ENCODE measurements at regions not wholly inside any gene's neighbourhood (a gene's known extent, or its start where the extent isn't known, plus 50 kb on each side); places are given as distances from the start of the nearest gene placed in this dataset.

DNA sequence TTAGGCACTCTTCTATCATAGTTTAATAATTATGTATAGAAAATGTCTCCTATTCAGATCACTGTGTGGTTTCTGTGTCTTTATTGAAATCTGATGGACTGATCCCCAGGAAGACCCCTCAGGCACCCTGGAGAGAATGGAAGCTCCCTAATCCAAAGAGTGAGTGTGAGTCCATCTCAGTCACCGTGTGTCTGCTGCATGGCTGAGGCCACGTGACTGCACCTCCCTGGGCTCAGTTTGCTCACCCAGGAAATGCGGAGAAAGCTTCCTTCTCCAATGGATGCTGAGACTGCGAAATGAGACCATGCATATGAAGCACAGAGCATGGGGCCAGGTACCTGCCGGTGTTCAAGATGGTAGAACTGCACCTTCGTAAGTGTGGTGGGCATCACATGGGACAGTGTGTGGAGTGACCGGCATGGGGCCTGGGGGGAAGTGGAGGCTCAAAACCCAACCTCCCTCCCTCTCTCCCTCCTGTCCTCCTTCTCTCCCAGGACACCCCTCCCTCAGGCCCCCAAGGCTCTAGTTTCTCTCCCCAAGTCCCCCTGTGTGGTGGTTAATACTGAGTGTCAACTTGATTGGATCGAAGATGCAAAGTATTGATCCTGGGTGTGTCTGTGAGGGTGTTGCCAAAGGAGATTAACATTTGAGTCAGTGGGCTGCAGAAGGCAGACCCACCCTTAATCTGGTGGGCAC is 557.5 kb downstream of the PTPRU start:
- TF ChIP-seq MAX (IDR thresholded peaks at IDR 0.05; ENCODE audit: low read depth, low read length) (no peak), POLR2A (IDR thresholded peaks at IDR 0.05; ENCODE audit: extremely low read depth, insufficient read length) (no peak), MYC (IDR thresholded peaks at IDR 0.05; ENCODE audit: low read depth, low read length) (no peak)
- TF ChIP-seq, protein P1, sequence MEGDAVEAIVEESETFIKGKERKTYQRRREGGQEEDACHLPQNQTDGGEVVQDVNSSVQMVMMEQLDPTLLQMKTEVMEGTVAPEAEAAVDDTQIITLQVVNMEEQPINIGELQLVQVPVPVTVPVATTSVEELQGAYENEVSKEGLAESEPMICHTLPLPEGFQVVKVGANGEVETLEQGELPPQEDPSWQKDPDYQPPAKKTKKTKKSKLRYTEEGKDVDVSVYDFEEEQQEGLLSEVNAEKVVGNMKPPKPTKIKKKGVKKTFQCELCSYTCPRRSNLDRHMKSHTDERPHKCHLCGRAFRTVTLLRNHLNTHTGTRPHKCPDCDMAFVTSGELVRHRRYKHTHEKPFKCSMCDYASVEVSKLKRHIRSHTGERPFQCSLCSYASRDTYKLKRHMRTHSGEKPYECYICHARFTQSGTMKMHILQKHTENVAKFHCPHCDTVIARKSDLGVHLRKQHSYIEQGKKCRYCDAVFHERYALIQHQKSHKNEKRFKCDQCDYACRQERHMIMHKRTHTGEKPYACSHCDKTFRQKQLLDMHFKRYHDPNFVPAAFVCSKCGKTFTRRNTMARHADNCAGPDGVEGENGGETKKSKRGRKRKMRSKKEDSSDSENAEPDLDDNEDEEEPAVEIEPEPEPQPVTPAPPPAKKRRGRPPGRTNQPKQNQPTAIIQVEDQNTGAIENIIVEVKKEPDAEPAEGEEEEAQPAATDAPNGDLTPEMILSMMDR (IDR thresholded peaks at IDR 0.05; ENCODE audit: low read depth, low read length): no peak
- DNase-seq (ENCODE audit: low read depth): no peak
- no peak overlapping the region for H3K4me3 ChIP-seq (ENCODE audit: low read depth, low read length)

- peak; percentile 86 for DNase-seq (ENCODE audit: low read depth)
- no peak overlapping the region for H3K4me3 ChIP-seq (ENCODE audit: low read depth, low read length)
- TF ChIP-seq, protein P1 (IDR thresholded peaks at IDR 0.05; ENCODE audit: low read depth, low read length): peak; percentile 92
- TF ChIP-seq POLR2A (IDR thresholded peaks at IDR 0.05; ENCODE audit: extremely low read depth, insufficient read length): no peak
These were observed 556.8 kb downstream of the PTPRU start for GRCh38 chr1:29793101-29793546.

GRCh38 chr1:29789910-29790247 is 553.6 kb downstream of the PTPRU start:
- TF ChIP-seq MAX (IDR thresholded peaks at IDR 0.05; ENCODE audit: low read depth, low read length): no peak
- TF ChIP-seq POLR2A (IDR thresholded peaks at IDR 0.05; ENCODE audit: extremely low read depth, insufficient read length): no peak
- TF ChIP-seq, protein P1 (IDR thresholded peaks at IDR 0.05; ENCODE audit: low read depth, low read length): no peak
- TF ChIP-seq MYC (IDR thresholded peaks at IDR 0.05; ENCODE audit: low read depth, low read length): no peak
- DNase-seq (ENCODE audit: low read depth): no peak
- no peak overlapping the region for H3K4me3 ChIP-seq (ENCODE audit: low read depth, low read length)

- H3K4me3 ChIP-seq (ENCODE audit: low read depth, low read length): no peak overlapping the region
- no peak for DNase-seq (ENCODE audit: low read depth)
- TF ChIP-seq POLR2A (IDR thresholded peaks at IDR 0.05; ENCODE audit: extremely low read depth, insufficient read length): no peak
- TF ChIP-seq MAX (IDR thresholded peaks at IDR 0.05; ENCODE audit: low read depth, low read length): no peak
- TF ChIP-seq, protein P1 (IDR thresholded peaks at IDR 0.05; ENCODE audit: low read depth, low read length): no peak
- no peak for TF ChIP-seq MYC (IDR thresholded peaks at IDR 0.05; ENCODE audit: low read depth, low read length)
These were observed 553.0 kb downstream of the PTPRU start for GRCh38 chr1:29789221-29789909.

DNA sequence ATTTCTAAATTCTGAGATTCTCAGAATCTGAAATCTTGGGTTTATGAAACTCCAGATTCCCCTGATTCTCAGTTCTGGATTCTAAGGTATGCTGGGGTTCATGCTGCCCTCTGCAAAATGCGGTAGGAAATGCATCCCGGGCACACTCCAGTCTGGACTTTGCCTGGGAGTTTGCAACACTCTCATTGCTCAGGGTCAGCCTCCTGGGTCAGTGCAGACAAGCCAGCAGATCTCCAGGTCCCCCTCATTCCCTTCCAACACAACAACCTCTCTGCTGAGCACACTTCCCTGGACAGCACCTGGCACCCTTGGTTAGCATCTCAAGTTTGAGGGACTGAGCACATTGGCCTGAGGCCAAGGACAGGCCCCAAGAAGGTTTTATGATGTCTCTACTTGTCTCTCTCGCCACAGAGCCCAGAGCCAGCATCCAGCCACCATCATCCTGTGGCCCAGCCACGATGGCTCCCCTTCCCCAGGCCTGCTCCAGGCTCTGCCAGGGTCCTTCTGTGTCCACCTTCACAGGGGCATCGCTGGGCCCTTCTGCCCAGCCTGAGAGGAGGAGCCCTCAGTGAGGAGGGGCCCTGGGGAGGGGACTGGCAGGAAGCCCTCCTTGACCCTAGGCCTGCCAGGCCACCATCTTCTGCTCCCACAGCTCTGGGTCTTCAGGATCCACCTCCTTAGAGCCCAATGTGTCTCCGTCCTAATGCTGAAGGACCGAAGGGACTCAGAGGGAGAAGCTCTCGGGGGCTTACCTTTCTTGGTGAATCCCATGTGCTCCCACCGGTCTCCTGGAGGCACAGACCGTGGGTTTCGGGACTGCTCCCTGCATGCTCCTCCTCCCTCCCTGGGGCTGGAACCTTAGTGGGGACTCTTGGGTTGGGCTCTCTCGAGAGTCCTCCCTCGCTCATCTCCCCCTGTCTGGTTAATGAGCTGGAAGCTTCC is 550.7 kb downstream of the PTPRU start:
- TF ChIP-seq POLR2A (IDR thresholded peaks at IDR 0.05; ENCODE audit: extremely low read depth, insufficient read length) (no peak), MAX (IDR thresholded peaks at IDR 0.05; ENCODE audit: low read depth, low read length) (no peak), MYC (IDR thresholded peaks at IDR 0.05; ENCODE audit: low read depth, low read length) (no peak)
- TF ChIP-seq, protein P1 (IDR thresholded peaks at IDR 0.05; ENCODE audit: low read depth, low read length): no peak
- DNase-seq (ENCODE audit: low read depth): no peak

More for the DNA sequence above, 550.7 kb downstream of the PTPRU start:
- H3K4me3 ChIP-seq (ENCODE audit: low read depth, low read length): no peak overlapping the region

Measured in NB4 (cell line).